Motor neuron (in vitro differentiated cells): ENCODE measurements at regions not wholly inside any gene's neighbourhood (a gene's known extent, or its start where the extent isn't known, plus 50 kb on each side); places are given as distances from the start of the nearest gene placed in this dataset.
A peak's percentile ranks its signal among the peaks of the same experiment; 100 is the strongest.

Source experiments
- ATAC-seq, 8 experiments: fragments of 200-7000 bp; cut with Tn5 transposase; replicated peaks in 6 of 8; 2 replicates each; pipeline ENCODE4 v1.8.0; 2021; ENCODE audit warnings: mild to moderate bottlenecking in 8 of 8, moderate library complexity in 8 of 8
- H3K27ac ChIP-seq, 2 donors: fragments of 250-450 bp; sonication (Bioruptor Pico); 2 replicates each; pipeline ENCODE4 v1.9.0; 2021; ENCODE audit warnings: antibody characterized with exemption in 2 of 2, mild to moderate bottlenecking in 2 of 2, moderate library complexity in 1 of 2
- H3K4me1 ChIP-seq, 2 donors: fragments of 250-450 bp; sonication (Bioruptor Pico); replicated peaks in 1 of 2; 2 replicates each; pipeline ENCODE4 v1.6.1; 2021; ENCODE audit warnings: antibody characterized with exemption in 2 of 2, mild to moderate bottlenecking in 2 of 2, moderate library complexity in 1 of 2
- H3K4me3 ChIP-seq, 5 donors: fragments of 250-450 bp; sonication (Bioruptor Pico); 2 replicates each; pipeline ENCODE4 v1.9.0; 2021; ENCODE audit warnings: antibody characterized with exemption in 5 of 5, mild to moderate bottlenecking in 5 of 5, moderate library complexity in 4 of 5
- WGBS, 10 experiments: fragments of 450-650 bp; shearing (Covaris generic); methylation state at CpG; one replicate each; pipeline ENCODE4 v1.0.0; 2022; 5-methylcytosine and 5-hydroxymethylcytosine counted together
- in situ Hi-C, 9 experiments: fragments of 400-800 bp; cut with MboI; loops; one replicate each; pipeline ENCODE4 v1.15.0; 2021; ENCODE audit warnings: low sequenced_read_pairs in 9 of 9, low pct_unique_long_range_greater_than_20kb in 2 of 9; ENCODE audit not compliant: unreplicated experiment in 9 of 9

DNA sequence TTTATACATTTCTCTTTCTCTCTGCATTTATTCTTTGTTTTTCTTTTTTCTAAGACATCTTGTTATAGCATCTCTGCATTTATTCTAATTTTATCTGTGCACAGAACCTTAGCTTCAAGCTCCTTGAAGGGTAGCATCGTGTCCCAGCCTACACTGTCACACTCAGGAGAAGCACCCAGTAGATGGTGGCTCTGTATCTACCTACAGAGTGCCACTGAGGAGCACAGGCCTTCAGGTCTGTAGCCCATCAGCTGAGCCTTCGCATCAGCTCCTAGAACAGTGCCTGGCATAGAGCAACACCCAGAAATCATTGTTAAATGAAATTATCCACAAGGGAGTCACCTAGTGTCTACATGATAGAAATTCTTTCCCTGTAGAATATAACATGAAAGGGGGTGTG lies 203.0 kb upstream of the KLF14 start:
- in situ Hi-C loops = no loop called here
- no peak for ATAC-seq
- peaks cover 5 to 16% of the 10 kb centered on the region in 2 donors for H3K4me1 ChIP-seq
- WGBS, 10 experiments = 36 to 100% (median 96%) methylated on average over 1 to 2 of the region's 2 CpGs; no CpG with 5 or more reads in 2 of the 10 experiments
- no peak overlapping the region for H3K4me3 ChIP-seq
- H3K27ac ChIP-seq = no peak overlapping the region

DNA sequence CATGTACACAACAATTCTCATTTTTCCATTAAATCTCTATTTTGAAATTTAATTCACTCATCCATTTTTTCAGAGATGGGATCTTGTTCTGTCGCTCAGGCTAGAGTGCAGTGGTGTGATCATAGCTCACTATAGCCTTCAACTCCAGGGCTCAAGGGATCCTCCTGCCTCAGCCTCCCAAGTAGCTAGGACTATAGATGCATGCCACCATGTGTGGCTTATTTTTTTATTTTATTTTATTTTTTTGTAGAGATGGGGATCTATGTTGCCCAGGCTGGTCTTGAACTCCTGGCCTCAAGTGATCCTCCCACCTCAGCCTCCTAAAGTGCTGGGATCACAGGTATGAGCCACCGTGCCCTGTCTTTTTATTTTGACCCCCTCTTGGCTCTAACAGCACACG lies 203.8 kb upstream of the KLF14 start:
- WGBS, 10 experiments = 100% methylated on average over 1 to 3 of the region's 3 CpGs; no CpG with 5 or more reads in 4 of the 10 experiments
- Histone ChIP-seq H3K4me1 (peaks cover 5 to 16% of the 10 kb centered on the region in 2 donors), H3K27ac (no peak overlapping the region), H3K4me3 (no peak overlapping the region)
- in situ Hi-C loops = no loop called here
- ATAC-seq = no peak

DNA sequence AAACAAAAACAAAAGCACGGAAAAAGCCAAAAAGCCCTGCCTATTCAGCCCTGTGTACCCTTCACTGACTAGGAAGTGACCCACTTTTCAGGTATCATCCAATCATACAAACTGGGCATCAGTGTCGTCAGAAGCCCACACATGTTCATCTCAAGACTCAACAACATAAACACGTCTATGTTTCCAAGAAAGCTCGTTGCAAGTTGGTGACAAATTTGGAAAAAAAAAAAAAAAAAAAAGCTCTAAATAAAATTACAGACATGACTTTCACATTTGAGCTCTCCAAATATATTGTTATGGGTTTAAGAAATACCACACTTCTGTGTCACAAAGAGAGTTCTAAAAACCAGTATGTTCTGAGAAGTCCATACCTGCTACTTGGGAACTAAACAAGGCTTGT lies 204.7 kb upstream of the KLF14 start:
- WGBS, 10 experiments = 17 to 73% (median 55%) methylated on average over 2 to 4 of the region's 4 CpGs; no CpG with 5 or more reads in 2 of the 10 experiments
- no peak overlapping the region for H3K4me3 ChIP-seq
- H3K4me1 ChIP-seq = peaks cover 5 to 25% of the 10 kb centered on the region in 2 donors
- H3K27ac ChIP-seq = no peak overlapping the region
- no peak for ATAC-seq
- in situ Hi-C loops = no loop called here

DNA sequence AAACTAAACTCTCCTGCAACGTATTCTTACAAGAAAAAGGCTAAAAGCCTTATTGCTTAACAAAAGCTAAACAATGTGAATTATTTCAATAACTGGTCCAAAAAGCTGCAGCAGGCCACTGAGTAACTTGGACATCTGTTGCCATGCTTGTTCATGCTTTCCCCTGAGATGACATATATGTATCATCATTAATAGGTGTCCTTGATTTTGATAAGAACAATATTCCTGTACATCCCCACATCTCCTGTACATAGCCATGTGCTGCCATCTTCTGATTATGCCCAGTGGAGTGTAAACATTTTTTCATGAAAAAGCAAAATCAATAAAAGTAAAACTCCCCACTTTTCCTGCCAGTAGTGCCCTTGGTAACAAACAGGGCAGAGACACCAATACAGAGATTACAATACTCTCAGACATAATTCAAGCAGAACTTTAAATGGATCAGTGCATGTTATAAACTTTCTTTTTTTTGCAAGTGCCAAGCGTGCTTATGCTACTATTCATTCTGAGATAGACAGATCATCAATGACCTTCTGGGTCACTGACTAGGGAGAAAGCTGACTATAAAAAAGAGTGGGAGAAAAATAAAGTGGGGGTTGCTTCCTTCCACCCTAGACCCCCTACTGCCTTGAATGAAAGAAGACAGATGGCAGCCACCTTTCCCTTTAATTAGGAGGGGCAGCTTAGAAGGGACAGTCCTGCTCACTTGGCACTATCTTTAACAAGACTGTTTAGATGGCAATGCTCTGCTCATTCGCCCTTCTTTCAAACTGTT lies 205.5 kb upstream of the KLF14 start:
- in situ Hi-C loops = no loop called here
- no peak overlapping the region for H3K4me3 ChIP-seq
- H3K4me1 ChIP-seq = peaks cover 5 to 28% of the 10 kb centered on the region in 2 donors
- no peak for ATAC-seq
- no peak overlapping the region for H3K27ac ChIP-seq
- WGBS, 10 experiments = 0 to 85% (median 28%) methylated on average over 1 to 3 of the region's 3 CpGs

DNA sequence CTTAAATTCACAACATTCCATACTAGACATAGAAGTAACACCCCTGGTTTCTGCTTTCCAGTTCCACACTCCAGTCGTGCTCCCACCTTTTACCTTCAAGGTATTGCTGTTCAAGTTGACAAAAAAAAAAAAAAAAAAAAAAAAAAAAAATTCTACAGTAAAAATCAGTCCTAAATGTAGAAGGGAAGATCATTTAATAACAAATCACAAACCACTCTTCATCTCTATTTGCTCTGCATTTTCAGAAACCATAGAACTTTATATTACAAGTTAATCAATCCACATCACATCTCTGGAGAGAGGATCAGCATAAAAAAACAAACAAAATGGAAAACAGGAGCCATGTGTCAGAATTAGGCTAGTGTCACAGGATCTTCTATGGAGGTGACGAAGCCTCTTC lies 206.3 kb upstream of the KLF14 start:
- no peak for ATAC-seq
- in situ Hi-C loops = no loop called here
- Histone ChIP-seq H3K27ac (no peak overlapping the region), H3K4me1 (peaks cover 5 to 28% of the 10 kb centered on the region in 2 donors), H3K4me3 (no peak overlapping the region)
- 20 to 88% (median 68%) methylated on average over 1 to 2 of the region's 2 CpGs for WGBS, 10 experiments

DNA sequence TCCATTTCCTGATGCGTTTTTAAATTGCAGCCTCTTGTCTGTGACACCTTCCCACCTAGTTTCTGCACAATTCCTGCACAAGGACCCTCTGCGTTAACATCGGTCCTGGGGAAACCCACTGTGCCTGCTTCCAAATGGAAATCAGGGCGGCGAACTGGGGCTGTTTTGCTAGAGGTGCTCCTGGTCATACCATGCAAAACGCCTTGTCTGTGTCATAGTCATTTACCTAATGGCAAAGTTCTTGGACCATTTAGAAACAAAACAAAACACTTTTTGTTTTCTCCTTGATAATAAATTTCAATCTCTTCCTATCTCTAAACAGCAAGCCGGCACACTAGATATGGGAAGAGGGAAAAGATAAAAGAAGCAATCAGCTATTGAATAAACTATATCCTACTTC lies 206.9 kb upstream of the KLF14 start:
- WGBS, 10 experiments = 40 to 81% (median 63%) methylated on average over 1 to 7 of the region's 7 CpGs
- in situ Hi-C loops = no loop called here
- peaks cover 5 to 28% of the 10 kb centered on the region in 2 donors for H3K4me1 ChIP-seq
- peak in 1 of 8 experiments; percentile 16 for ATAC-seq
- no peak overlapping the region for H3K4me3 ChIP-seq
- H3K27ac ChIP-seq = no peak overlapping the region

DNA sequence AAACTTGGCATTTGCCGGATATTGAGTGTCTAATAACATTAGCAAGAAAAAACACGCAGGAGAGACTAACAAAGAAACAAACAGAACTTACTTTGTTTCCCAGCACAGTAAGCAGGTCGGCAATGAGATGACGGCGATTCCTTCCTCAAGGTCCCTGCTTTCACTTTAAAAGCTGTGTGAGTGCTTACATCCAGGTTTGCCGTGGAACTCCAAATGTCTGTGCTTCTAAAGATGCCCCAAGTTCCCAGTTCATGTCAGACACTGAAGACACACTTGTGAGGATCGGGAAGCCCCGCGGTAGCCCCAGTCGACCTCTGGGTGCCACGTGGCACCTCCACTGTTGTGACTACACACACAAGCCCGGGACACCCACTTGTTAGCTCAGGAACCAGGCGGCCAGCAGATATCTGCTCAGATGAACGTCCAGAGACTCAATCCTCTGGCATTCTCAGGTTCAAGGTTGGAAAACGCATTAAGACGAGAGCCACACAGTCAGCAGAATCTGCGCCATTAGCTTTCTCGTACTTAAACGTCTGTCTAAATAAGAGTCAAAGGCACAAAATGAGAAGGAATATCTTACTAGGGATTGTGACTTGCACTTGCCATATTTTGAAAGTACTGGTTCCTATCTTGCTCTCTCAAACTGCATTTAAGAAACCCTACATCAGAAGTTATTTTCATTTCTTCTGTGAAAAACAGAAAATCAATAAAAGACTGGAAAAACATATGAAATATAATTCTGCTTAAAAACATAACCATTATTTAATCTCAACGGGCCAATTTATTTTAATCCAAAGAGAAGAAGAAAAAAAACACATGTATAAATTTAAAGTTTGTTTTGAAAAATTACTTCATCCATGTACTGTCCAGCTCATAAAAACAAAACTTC lies 207.6 kb upstream of the KLF14 start:
- Histone ChIP-seq H3K27ac (no peak overlapping the region), H3K4me1 (peaks cover 5 to 28% of the 10 kb centered on the region in 2 donors), H3K4me3 (no peak overlapping the region)
- WGBS, 10 experiments = 43 to 87% (median 75%) methylated on average over 2 to 20 of the region's 20 CpGs
- in situ Hi-C loops = no loop called here
- peak in 2 of 8 experiments; percentile 7 to 60 for ATAC-seq

DNA sequence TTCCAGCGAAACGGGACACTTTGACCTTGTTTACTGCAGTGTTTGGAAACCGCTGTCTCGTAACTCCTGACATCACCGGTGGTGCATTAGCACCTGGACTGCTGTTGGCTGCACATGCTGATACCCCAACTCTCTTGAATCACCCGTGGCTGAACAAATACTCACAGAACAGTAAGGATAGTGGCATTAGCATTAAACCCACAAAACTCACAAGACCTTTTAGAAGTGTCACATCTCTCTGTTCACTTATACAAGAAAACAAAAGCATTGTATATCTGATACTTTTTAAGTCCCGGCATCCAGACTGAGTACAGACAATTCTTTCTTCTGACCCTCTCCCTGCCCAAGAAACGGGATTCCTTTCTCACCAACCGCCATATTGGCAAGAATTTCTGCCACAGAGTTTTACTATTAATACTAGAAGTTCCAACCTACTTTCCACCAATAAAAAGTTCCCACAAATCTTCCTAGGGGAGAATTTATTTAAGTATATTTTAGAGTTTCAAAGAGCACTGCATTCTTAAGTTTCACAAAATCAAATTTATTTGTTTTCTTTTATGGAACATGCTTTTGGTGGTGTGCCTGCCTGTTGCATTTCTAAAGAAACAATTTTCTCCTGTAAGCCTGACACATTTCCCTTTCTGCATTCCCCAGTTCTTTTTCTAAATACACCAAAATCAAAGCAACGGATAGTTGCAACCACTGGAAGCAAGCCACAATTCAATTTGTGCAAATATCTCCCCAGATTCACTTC lies 208.4 kb upstream of the KLF14 start:
- peaks cover 5 to 28% of the 10 kb centered on the region in 2 donors for H3K4me1 ChIP-seq
- H3K27ac ChIP-seq = no peak overlapping the region
- H3K4me3 ChIP-seq = no peak overlapping the region
- WGBS, 10 experiments = 47 to 100% (median 89%) methylated on average over 1 to 10 of the region's 10 CpGs
- peak in 1 of 8 experiments; percentile 23 for ATAC-seq
- in situ Hi-C loops = no loop called here

DNA sequence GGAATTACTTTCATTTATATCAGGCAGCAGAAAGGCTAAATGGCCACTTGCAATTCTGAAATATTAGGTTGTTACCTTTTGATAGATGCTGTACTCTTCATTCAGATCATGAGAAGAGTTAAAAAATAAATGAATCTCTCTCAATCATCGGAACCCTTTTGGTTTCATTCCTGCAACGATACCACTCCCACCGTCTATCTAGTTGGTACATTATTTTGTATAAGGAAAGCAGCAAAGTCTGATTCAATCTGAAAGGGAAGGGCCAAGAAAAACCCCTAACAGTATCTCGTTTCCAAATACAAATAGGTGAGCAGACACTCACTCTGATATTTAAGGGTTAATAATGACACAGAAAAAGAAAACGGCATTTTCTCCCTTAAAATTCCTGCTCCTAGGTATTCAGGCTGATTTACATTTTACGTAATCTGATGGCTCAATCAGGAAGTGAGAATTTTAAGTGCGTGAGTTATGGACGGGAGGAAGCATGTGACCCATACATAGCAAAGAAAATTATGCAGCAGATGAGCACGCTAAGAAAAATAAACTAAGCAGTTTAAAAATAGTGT lies 209.4 kb upstream of the KLF14 start:
- no peak overlapping the region for H3K27ac ChIP-seq
- 4 to 100% (median 60%) methylated on average over 1 to 9 of the region's 9 CpGs for WGBS, 10 experiments
- H3K4me3 ChIP-seq = no peak overlapping the region
- peak in 3 of 8 experiments; percentile 26 to 59 (median 53) for ATAC-seq
- in situ Hi-C loops = no loop called here
- peaks cover 5 to 28% of the 10 kb centered on the region in 2 donors for H3K4me1 ChIP-seq

DNA sequence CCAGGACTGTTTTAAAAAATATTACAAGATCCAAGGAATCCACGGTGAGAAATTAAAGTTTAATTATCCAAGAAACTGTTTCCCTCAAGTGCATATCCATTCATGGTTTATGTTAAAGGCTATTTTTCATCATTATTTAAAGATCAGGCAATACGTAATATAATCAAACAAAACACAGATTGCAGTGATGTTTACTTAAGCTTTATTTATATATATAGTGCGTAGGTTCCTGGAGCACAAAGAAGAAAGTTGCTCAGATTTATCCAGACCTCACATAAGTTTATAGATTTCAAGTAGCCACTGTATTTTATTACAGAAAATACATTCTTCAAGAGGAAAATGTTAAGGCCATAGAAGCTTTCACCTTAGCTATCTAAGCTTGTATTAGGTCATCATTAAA lies 210.0 kb upstream of the KLF14 start:
- in situ Hi-C loops = no loop called here
- Histone ChIP-seq H3K4me1 (peaks cover 5 to 27% of the 10 kb centered on the region in 2 donors), H3K27ac (no peak overlapping the region), H3K4me3 (no peak overlapping the region)
- ATAC-seq = no peak
- WGBS, 10 experiments = 40 to 100% (median 98%) methylated on average over 2 to 3 of the region's 3 CpGs

DNA sequence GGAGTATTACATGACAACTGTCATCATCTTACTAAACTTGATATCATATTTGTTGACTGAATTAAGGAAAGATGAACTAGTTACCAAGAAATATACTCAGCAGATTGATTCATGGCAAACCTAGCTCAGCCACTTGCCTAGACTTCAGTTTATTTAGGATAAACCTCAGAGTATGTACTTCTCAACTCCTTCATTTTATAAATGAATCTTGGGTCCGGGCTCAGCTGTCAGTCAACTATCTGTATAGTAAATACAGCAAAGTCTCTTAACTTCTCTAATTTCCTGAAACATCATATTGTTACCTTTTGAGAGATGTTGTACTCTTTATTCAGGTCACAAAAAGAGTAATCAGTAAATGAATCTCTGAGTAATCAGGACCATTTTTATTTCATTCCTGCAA lies 211.0 kb upstream of the KLF14 start:
- Histone ChIP-seq H3K4me1 (peaks cover under 1 to 17% of the 10 kb centered on the region in 2 donors), H3K27ac (no peak overlapping the region), H3K4me3 (no peak overlapping the region)
- in situ Hi-C loops = no loop called here
- ATAC-seq = no peak
- 64 to 100% (median 100%) methylated on average over 1 of the region's 1 CpG; no CpG with 5 or more reads in 2 of the 10 experiments for WGBS, 10 experiments

DNA sequence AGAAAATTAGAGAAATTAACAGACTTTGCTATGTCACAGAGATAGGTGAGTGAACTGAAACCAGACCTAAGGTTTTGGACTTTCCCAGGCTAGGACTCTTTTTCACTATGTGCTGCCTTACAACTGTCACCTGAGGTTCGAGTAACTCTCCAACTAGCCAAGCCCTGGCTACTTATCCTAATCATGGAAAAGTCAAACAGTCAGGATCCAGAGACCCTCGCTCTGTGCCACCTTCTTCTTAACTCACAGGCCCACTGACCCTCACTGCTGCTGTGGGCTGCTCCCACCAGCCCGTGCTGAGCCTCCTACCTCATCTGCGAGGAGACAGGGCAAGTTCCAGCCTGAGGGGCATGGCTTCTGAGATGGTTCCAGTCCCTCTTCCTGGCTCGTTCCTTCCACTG lies 211.4 kb upstream of the KLF14 start:
- Histone ChIP-seq H3K27ac (no peak overlapping the region), H3K4me1 (peaks cover 0 to 16% of the 10 kb centered on the region in 2 donors), H3K4me3 (no peak overlapping the region)
- no peak for ATAC-seq
- in situ Hi-C loops = no loop called here
- 80 to 100% (median 89%) methylated on average over 1 to 5 of the region's 5 CpGs; no CpG with 5 or more reads in 1 of the 10 experiments for WGBS, 10 experiments
